ENCODE measurements at regions not wholly inside any gene's neighbourhood (a gene's known extent, or its start where the extent isn't known, plus 50 kb on each side); places are given as distances from the start of the nearest gene placed in this dataset.

DNA sequence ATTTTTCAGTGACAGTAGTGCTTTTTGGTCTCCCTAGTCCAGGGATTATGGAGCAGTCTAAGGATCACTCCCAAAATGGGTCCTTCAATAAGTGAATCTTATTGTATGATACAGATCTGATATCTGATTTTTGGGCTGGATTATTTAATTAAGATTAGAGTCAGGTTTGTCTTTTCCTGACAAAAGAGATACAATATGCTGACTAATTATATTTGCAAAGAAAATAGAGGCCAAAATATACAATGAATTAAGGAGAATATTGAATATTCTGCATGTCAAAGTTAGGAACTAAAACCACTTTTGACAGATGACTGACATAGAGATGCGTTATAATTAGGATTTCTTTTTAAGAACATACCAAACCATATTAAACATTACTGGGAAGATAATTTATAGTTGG lies 175.2 kb downstream of the FOXG1 start:
- Histone ChIP-seq H3K56ac (ENCODE audit: insufficient read length, low read depth, low read length) (no peak overlapping the region), H3K79me2 (ENCODE audit: insufficient read depth, low read length) (no peaks in the 10 kb centered on the region), H3K9ac (ENCODE audit: extremely low read depth, insufficient read length, low read length) (no peak overlapping the region), H4K20me1 (ENCODE audit: control insufficient read depth, insufficient read depth, insufficient read length) (no peaks in the 10 kb centered on the region), H3K18ac (ENCODE audit: insufficient read length, low read depth, low read length) (no peak overlapping the region), H3K4me1 (ENCODE audit: insufficient read depth, low read length) (no peaks in the 10 kb centered on the region), H3T11ph (ENCODE audit: low read length) (no peak overlapping the region), H3K27me3 (ENCODE audit: insufficient read depth, low read length) (no peaks in the 10 kb centered on the region), H3K4me2 (ENCODE audit: insufficient read depth, insufficient read length, low read length) (no peak overlapping the region), H2BK5ac (ENCODE audit: insufficient read length, low read length) (no peak overlapping the region), H3K14ac (ENCODE audit: insufficient read depth, low read length) (no peak overlapping the region), H3K23me2 (ENCODE audit: insufficient read length, low read depth, low read length, poor library complexity, severe bottlenecking) (no peaks in the 10 kb centered on the region), H3K79me1 (ENCODE audit: insufficient read depth, low read depth, low read length, poor library complexity, severe bottlenecking) (no peaks in the 10 kb centered on the region), H2BK12ac (ENCODE audit: insufficient read length, low read depth, low read length) (no peak overlapping the region), H2BK15ac (ENCODE audit: low read depth, low read length) (no peak overlapping the region), H4K5ac (ENCODE audit: insufficient read length, low read depth, low read length) (no peak overlapping the region), H4K8ac (replicated peaks; ENCODE audit: insufficient read length, low read depth, low read length) (no peak overlapping the region), H2BK120ac (ENCODE audit: low read depth, low read length, poor library complexity, severe bottlenecking) (no peak overlapping the region), H4K91ac (ENCODE audit: insufficient read length, low read depth, low read length) (no peak overlapping the region), H3K27ac (ENCODE audit: insufficient read length, low read depth, low read length) (no peak overlapping the region), H3K4ac (ENCODE audit: low read depth, low read length) (no peak overlapping the region), H3K9me3 (ENCODE audit: control insufficient read depth, low read depth, low read length) (no peaks in the 10 kb centered on the region), H2BK20ac (ENCODE audit: low read depth, low read length, poor library complexity, severe bottlenecking) (no peak overlapping the region), H3K23ac (ENCODE audit: insufficient read length, low read depth, low read length) (no peak overlapping the region), H2AFZ (ENCODE audit: low read length) (no peak overlapping the region), H2AK5ac (ENCODE audit: insufficient read length, low read length) (no peak overlapping the region)
- TF ChIP-seq, protein P1, sequence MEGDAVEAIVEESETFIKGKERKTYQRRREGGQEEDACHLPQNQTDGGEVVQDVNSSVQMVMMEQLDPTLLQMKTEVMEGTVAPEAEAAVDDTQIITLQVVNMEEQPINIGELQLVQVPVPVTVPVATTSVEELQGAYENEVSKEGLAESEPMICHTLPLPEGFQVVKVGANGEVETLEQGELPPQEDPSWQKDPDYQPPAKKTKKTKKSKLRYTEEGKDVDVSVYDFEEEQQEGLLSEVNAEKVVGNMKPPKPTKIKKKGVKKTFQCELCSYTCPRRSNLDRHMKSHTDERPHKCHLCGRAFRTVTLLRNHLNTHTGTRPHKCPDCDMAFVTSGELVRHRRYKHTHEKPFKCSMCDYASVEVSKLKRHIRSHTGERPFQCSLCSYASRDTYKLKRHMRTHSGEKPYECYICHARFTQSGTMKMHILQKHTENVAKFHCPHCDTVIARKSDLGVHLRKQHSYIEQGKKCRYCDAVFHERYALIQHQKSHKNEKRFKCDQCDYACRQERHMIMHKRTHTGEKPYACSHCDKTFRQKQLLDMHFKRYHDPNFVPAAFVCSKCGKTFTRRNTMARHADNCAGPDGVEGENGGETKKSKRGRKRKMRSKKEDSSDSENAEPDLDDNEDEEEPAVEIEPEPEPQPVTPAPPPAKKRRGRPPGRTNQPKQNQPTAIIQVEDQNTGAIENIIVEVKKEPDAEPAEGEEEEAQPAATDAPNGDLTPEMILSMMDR (conservative IDR thresholded peaks at IDR 0.05), result no peak
- H3K9me3 Mint-ChIP-seq, result peaks cover 0 to 2% of the 10 kb centered on the region in 2 experiments; a peak in 2 of 5 replicates
- no peak overlapping the region for H3K27ac Mint-ChIP-seq
- no CpG with 5 or more reads among the region's 1 CpG for WGBS (ENCODE audit: extremely low coverage, insufficient read length, low lambda C conversion rate)
- DNase-seq, result no peak
- H3K36me3 Mint-ChIP-seq (ENCODE audit: insufficient read depth in 1 of 3, low read depth in 3 of 3), result 0 out of 7 replicates have a peak, but pooled peaks cover 0 to 1% (median 0%) of the 10 kb centered on the region in 3 experiments
- H3K4me1 Mint-ChIP-seq, result no peaks in the 10 kb centered on the region
- H3K27me3 Mint-ChIP-seq (ENCODE audit: low read depth), result no peaks in the 10 kb centered on the region
- no peak overlapping the region for H3K4me3 Mint-ChIP-seq

All from H9 (cell line).